Prostate gland (tissue), 2 donors: ENCODE measurements at regions not wholly inside any gene's neighbourhood (a gene's known extent, or its start where the extent isn't known, plus 50 kb on each side); places are given as distances from the start of the nearest gene placed in this dataset.

ENCODE experiments used
- POLR2A ChIP-seq: fragments of 450-650 bp; IDR thresholded peaks from one replicate; pipeline ENCODE4 v1.6.1; 2016; ENCODE audit warnings: antibody characterized with exemption, mild to moderate bottlenecking
- TF ChIP-seq, protein P1 (sequence below), 4 experiments: fragments of 200-600 bp in 2 of 4; fragments of 450-650 bp in 2 of 4; sonication (generic) in 2 of 4; IDR thresholded peaks; 1 replicate in 3 of 4; 2 replicates in 1 of 4; pipeline ENCODE4 v1.5.1; 2016 to 2019; ENCODE audit warnings: antibody characterized with exemption in 4 of 4, mild to moderate bottlenecking in 2 of 4, moderate library complexity in 2 of 4

DNA sequence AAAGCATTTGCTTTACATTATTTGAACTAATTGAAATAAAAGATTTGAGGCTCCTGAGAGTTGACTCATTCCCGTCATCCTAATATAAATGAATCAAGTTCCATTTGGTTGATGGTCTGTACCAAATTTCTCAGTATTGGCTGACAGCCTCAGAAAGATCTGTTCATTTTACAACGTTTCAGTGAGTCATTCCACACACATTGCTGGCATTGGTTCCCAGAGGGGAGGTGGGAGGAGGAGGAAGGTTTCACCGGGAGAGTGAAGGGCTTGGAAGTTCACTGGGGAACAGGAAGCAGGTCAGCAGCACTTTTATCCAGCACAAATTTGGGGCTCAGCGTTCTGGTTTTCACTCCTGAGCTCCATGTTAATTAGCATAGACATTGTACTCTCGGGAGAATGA is 176.7 kb upstream of the CADPS start:
- TF ChIP-seq, protein P1, sequence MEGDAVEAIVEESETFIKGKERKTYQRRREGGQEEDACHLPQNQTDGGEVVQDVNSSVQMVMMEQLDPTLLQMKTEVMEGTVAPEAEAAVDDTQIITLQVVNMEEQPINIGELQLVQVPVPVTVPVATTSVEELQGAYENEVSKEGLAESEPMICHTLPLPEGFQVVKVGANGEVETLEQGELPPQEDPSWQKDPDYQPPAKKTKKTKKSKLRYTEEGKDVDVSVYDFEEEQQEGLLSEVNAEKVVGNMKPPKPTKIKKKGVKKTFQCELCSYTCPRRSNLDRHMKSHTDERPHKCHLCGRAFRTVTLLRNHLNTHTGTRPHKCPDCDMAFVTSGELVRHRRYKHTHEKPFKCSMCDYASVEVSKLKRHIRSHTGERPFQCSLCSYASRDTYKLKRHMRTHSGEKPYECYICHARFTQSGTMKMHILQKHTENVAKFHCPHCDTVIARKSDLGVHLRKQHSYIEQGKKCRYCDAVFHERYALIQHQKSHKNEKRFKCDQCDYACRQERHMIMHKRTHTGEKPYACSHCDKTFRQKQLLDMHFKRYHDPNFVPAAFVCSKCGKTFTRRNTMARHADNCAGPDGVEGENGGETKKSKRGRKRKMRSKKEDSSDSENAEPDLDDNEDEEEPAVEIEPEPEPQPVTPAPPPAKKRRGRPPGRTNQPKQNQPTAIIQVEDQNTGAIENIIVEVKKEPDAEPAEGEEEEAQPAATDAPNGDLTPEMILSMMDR (IDR thresholded peaks at IDR 0.05): no peak
- TF ChIP-seq POLR2A: no peak
